ENCODE measurements at regions not wholly inside any gene's neighbourhood (a gene's known extent, or its start where the extent isn't known, plus 50 kb on each side); places are given as distances from the start of the nearest gene placed in this dataset.

DNA sequence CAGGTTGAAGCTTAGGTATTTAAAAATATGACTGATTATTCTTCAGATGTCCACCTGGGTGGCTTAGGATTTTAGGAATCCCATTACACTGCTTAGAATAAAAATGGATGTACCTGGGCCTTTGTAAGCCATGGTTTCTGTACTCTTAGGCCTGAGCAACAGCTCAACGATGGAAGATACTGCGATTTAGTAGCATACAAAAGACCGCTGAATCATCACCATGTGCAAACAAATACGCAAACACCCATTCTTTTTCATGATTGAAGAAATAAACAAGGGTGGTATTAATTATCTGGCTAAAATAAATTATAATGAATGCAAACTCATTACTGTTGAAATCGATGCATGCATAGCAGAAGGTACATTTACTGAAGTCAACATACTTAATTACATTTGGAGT, 188.9 kb downstream of the ZNF330 start:
- DNase-seq, result no peak

DNA sequence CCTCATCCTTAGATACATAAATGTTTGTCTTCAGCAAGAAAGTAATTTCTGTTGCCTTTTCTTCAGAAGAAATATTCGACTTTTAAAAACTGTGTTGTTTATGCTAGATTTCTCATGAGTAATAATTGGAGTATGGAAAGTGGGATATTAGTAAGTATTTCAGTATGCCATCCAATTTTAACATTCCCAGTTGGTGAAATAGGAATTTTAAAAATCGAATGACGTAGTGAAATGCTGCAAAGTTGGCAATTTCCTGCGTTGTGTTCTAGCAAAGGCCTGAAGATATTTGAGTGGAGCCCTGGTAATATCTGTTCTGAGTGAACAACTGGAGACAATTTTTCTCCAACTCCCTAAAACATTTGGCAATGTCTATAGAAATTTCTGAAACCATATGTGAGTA, 190.1 kb downstream of the ZNF330 start:
- no peak for DNase-seq

DNA sequence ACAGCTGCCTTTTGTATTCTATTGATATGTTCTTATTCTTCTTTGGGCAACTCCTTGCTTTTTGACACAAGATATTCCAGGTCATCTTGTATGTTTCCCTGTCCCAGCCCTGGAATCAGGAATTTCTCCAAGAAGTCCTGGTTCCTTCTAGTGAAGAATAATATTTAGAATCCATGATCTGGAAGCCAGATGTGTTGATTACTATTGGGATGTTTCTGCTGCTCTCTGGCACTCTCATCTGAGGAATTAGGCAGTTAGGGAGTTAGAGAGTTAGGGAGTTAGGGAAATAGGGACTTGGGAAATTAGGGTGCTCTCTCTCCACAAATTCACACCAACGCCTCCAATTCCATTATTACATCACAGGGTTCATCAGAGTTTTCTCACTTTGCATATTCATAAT, 191.2 kb downstream of the ZNF330 start:
- DNase-seq, result no peak

DNA sequence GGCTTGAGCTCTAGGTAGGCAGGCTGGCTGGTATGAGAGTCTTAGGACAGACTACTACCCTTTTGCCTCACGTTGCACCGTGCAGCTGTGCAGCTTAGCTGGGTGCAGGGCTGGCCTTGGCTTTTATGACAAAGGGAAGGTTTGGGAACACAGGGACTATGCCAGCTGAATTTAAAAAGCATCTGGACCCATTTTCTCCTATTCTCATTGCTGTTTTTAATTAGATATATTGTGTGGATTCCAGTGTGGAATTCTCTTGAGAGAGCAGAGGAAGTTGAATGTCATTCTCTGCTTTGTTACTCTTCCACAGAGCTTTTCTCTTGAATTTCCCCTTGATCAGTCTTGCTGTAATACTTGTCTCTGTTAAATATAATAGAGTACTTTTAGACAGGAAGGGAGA, 192.7 kb downstream of the ZNF330 start:
- no peak for DNase-seq

DNA sequence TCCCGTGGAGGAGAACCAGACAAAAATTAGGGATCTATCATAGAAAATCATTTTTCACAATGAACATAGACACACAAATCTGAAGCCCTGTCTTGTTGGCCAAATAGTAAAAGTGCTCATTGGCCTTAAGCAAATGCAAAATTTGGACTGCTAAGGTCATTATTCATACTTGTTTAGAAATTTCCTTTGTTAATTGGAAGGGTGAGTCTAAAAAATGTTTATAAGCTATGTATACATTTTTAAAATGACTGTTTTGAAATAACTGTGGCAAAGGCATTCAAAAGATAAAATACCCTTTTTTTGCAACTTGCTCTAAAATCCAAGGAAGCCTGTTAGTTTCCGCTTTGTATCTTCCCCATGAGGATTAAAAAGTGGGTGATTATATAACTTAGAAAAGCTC, 195.0 kb downstream of the ZNF330 start:
- DNase-seq, result no peak

DNA sequence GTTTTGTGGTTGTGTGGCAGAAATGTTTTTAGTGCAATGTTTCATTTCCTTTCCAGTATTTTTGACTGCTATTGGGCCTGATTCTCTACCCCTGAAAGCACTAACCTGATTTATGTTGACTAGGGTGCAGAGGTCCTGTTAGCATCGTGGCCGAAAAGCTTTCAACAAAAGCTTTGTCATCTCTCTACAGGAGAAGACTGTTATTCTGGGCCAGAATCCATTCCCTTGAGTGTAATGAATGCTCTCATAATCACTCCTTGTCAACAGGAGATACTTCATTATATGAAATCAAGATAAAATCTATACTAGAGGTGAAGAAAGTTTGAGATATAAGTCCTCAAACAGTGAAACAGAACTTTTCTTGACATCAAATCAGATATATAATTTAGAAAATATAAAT, 195.5 kb downstream of the ZNF330 start:
- DNase-seq, result no peak

DNA sequence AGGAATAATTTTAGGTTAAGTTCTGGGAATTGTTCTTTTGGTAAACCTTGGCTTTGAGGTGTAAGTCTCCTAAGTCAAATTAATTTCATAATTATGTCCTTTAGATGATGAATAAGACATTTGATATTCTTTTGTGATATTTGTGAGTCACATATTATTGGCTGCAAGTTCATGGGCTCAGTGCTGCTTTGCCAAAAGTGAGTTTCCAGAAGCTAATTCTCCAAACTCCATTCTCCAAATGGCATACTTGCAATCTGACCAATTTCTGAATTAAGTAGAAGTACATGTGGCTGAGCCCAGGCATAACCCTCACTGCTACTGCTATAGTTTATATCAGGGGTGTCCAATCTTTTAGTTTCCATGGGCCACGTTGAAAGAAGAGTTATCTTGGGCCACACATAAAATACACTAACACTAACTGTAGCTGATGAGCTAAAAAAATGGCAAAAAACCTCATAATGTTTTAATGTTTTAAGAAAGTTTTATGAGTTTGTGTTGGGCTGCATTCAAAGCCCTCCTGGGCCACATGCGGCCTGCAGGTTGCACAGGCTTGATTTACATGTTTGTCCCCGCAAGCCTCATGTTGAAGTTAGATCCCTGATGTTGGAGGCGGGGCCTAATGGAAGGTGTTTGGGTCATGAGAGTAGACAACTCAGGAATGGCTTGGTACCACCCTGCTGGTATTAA, 196.1 kb downstream of the ZNF330 start:
- DNase-seq, result no peak

DNA sequence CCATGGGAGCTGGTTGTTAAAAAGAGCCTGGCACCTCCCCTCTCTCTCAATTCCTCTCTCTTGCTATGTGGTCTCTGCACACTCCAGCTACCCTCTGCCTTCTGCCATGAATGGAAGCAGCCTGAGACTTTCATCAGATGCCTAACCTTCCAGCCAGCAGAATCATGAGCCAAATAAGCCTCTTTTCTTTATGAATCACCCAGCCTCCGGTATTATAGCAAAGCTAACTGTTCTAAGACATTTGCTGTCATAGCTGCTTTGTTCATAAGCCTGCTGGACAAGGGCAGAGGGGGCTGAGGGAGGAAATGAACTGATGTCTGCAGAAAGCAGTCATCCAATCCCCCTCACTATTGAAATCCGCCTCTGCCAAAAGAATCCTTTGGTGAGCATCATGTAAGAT, 196.7 kb downstream of the ZNF330 start:
- DNase-seq, result no peak

DNA sequence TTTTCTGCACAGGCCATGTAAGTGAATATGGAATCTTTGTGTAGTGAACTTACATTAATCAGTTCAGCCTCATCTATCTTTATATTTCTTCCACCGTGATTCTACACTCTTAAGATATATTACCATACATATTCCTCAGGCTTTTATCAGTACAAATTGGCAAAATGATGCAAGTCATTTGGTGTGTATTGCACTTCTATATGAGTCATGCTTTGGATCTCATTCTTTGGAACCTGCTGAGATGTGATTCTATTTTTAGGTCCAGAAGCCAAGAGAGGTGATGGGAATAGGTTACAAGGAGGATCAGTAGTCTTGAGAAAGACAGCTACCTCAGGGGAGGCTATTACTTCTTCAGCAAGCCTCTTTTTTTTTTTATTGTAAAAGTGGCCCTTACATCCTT, 204.4 kb downstream of the ZNF330 start:
- DNase-seq, result no peak

DNA sequence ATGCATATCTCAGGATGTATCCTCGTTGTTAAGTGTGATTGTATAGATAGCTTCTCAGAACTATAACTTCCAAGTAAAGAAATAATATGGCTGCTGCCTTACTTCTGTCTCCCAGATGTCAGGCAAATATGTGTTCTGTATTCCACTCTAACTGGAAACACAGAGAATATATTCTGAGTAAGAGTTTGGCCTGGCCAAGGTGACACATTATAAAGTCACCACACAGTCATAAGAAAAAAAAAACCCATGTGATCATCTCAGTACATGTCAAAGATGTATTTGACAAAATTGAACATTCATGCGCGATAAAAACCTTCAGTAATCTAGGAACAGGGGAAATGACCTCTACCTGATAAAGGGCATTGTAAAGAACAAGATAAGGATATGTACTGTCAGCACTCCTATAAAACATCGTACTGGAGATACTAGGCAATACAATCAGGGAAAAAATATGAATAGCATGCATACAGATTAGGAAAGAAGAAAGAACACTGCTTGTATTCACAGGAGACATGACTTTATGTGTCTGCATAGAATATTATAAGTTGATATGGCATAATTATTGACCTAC, 207.1 kb downstream of the ZNF330 start:
- DNase-seq, result no peak

DNA sequence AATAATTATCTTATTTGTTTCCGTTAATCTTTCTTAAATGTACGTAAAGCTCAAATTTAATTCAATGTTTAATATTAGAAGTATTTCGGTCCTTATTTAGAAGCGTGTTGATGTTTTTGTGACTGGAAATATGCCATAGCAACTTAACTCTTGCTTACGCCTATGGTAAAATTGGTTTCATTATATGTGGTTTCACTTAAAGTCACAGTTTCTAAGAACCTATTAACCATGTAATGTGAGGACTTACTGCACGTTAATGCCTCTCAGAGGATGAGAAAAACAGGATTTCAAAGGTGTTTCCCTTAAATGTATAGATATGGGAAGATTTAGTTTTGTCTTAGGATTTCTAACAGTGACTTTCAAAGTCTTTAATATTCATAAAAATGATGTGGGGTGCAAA, 206.4 kb upstream of the IL15 start:
- DNase-seq, result no peak

DNA sequence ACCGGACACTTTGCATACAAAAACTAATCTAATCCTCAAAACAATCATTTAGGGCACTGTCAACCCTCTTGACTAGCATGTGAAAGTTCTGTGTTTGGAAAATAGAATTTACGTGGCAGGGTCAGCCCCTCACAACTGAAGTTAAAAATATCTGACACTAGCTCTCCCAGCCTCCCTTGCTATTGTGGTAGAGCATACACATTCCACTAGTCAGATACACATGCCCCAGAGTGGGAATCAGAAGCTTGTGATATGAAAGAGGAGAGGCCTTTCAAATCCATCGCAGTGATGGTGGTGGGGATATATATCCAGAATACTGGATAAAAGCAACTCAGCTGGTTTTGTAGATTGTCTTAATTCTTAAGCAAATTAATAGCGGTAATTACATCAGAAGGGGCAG, 205.7 kb upstream of the IL15 start:
- no peak for DNase-seq

DNA sequence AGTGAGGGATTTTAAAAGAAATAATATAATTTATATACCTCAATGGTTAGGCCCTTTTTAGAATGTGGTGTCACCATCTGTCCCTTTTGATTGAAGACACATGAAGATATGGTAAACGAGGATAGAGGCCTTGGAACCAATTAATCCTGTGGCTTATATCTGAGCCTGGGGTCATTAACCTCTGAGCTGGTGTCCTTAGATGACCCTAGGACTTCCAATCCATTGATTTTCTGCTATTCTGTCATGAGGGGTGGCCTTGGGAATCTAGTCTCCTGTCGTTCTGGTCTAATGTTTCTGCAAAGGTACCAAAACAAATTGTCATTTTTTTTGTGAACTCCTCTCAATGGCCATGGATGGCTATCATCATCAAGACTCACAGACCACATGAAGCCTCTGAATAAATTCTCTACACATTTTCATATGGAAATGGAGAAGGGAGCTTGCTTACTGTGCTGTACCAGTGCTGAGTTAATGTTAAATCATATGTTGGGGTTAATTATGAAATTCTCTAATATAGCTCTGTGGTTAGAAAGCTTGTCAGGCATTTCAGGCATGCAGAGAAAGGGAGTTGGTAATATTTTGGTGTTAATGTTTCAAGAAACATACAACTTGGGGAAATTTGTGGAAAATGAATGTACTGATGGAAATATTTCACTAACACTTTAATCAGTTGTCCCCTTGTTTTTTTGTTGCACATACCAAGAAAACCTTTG, 204.2 kb upstream of the IL15 start:
- DNase-seq, result no peak

DNA sequence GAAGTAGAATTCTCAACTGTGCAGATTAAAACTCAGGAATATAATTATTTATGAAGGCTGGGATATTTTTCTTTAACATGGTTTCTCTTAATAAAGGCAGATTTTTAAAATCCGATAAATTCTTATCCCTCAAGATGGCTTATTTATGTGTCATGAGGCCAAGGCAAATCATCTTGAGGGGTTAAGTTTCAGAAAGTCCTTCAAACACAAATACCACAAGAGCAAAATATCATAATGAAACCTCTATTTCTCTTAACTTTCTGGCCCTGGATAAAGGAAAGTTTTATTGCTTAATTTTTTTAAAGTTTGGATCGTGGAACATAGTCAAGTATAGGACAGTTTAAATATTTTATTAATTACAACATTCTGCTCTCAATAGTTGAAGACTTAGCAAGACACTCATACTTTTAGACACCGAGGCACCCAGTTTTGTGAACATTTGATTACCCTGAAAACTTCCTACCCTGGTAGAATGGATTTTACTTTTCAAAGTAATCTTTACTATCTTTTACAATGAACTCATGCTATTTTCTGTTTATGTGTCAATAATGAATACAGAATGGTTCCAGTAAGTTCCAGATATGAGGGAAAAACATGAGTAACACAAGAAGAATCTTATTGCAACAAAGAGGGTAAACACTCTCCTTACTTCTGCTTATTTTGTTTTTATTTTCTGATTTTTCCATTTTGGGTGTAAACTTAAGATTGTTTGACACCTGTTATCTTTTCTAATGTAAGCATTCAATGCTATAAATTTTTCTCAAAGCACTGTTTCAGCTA, 200.7 kb upstream of the IL15 start:
- DNase-seq, result no peak

DNA sequence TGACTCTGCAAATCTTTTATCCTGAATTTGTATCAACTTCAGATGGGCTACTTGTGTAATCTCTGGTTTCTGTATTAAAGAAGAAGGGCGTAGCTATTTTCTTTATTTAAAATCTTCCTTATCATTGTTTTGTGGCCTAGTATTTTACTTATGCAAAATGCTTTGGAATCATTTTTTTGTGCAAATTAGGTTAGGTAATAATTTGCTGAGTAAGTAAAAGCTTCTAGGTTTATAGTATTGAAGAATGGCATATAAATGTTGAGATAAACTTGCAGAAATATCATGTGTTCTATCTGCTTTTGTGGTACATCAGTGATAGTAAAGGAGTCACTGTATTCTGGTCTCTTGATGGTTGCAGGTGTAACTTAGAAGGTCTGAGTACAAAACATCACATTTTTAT, 197.2 kb upstream of the IL15 start:
- DNase-seq, result no peak

DNA sequence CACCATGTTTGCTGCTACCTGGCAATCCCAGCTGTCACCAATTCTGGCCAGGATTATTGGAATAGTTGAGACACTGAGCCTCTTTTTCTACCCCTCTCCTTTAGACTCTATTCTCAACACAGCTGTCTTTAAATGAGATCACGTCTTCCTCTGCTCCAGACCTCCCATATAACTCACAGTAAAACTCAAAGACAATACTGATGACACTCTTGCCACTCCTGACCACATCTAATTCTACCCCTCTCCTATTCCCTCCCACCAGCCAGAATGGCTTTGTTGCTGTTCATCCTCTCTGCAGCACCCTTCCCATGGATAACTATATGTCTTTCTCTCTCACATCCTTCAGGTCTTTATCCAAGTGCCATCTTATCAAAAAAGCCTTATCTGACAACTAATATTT, 188.6 kb upstream of the IL15 start:
- no peak for DNase-seq

DNA sequence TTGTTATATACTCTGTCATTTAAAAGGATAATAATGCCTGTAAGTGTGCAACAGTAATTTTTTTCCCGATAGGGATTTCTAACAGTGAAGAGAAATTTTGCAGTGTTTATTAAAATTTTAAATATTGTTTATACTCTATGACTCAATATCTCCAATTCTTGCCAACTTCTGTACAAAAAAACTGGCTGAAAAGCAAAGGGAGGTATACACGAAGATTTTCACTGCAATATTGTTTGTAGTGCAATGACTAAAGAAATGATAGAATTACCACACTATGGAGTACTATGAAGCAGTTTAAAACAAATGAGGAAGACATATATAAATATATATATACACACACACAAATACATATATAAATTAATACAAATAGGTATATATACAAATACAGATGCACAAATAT, 187.9 kb upstream of the IL15 start:
- no peak for DNase-seq

DNA sequence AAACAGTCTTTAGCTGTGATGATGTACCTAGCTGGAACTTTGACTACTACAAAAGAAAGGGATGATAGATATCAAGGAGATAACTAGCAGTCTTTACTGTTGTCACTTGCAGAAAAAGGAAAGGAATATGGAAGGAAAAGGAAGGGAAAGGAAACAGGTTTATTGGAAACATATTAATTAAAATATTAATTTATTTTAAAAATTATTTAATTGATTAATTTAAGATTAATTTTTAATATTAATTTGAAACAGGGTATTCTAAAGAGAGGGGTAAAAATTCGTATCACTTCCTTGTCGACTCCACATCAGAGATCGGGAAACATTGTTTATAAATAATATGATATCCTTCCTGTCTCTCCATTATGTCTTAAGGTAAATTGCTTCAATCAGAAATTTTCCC, 186.5 kb upstream of the IL15 start:
- no peak for DNase-seq

DNA sequence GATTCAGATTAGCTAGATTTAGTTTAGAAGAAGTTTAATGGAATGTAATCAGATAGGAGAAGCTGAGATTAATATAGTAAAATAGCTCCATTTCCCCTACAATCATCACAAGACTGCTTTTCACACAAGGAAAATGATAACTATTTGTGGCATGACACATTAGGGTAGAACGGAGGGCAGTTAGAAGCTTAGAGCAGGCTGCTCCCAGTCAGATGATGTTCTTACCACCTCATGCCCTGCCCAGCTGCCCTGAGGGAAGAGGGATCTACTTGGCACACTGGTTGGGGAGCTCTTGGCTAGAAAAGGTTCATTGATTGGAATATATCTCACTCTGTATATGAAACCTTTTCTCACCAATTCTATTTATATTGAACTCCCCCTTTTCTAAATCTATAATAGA, 180.7 kb upstream of the IL15 start:
- DNase-seq, result no peak

DNA sequence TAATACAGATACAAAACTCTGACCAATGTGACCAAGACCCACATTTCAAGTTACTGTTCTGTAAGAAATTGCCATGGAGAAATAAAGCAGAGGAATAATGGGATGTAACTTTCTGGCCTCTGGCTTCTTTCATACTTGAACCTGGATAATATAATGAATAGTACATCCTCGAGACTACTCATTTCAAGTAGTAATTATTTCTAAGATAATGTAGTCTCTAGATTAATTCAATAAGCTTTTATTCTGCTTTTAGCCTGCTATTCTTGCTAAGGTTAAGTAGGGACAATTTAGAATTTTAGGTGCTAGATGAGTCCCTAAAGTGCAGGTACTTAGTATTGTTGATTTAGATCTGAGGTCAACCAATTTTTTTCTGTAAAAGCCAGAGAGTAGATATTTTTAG, 178.7 kb upstream of the IL15 start:
- no peak for DNase-seq

DNA sequence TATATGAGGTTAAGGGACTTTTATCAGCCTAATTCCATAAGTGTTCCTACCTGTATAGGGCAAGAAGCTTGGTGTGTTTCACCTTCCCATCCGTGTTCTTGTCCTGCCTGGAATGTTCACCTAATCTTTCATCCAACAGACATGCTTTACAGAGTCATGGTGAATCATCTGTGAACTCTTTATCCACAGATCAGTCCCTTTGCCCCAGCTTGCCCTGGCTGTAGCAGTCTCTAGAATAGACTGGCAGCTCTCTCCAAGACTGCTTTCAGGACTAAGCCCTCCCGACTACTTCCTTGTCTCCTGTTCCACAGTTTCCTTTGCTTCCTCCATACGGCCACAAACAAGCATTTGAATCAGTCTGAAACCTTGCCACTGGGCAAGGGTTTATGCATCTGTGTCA, 177.9 kb upstream of the IL15 start:
- DNase-seq, result no peak

DNA sequence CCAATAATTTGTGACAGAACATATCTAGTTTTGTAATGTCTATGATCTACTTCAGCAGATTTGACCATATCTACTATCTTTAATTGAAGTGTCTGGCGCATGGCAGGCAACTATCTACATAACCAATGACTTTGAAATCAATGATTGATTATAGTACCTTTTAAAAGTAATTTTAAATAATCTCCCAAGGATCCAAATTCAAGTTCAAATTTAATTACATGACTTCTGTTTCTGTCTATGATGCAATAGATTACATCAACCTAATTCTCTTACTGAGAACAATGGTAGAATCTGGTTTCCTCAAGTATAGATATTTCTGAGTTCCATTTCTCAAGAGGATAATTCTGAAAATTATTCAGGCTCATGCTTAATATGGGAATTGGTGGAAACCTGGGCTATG, 177.4 kb upstream of the IL15 start:
- DNase-seq, result no peak

DNA sequence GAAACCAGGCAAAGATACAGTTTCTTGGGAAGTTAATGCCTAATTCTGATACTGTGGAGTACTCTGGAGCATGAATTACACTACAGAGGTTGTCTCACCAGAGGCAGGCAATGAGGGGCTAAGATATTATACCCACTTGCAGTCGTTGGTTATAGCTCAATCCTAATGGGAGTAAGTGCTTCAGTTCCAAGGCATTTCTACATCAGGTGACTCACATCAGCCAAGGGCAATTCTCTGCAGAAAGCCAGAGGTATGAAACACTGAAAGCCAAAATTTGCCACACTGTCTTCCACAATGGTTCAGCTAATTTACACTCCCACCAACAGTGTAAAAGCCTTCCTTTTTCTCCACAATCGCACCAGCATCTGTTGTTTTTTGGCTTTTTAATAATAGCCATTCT, 174.0 kb upstream of the IL15 start:
- DNase-seq, result no peak

DNA sequence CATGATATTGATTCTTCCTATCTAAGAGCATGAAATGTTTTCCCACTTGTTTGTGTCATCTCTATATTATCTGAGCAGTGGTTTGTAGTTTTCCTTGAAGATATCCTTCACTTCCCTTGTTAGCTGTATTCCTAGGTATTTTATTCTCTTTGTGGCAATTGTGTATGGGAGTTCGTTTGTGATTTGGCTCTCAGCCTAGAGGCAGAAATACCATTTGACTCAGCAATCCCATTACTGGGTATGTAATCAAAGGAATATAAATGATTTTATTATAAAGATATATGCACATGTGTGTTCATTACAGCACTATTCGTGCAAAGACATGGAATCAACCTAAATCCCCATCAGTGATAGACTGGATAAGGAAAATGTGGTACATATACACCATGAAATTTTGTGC, 172.7 kb upstream of the IL15 start:
- DNase-seq, result no peak
